HEK293 (cell line): ENCODE measurements at regions not wholly inside any gene's neighbourhood (a gene's known extent, or its start where the extent isn't known, plus 50 kb on each side); places are given as distances from the start of the nearest gene placed in this dataset.

Experiments used
- ZNF23 ChIP-seq: fragments of 450-650 bp; formaldehyde crosslinking; IDR thresholded peaks from 2 replicates; pipeline ENCODE4 v1.5.1; 2016; ENCODE audit warnings: missing biosample characterization, missing genetic modification characterization, borderline replicate concordance
- ZNF426 ChIP-seq: fragments of 450-650 bp; formaldehyde crosslinking; IDR thresholded peaks from 2 replicates; pipeline ENCODE4 v1.5.1; 2017; ENCODE audit warnings: missing biosample characterization, missing genetic modification characterization, mild to moderate bottlenecking, inconsistent platforms, moderate library complexity
- ZNF629 ChIP-seq: fragments of 450-650 bp; formaldehyde crosslinking; IDR thresholded peaks from 2 replicates; pipeline ENCODE4 v1.5.1; 2017; ENCODE audit warnings: missing biosample characterization, missing genetic modification characterization
- TF ChIP-seq, protein P1 (sequence below): fragments of 450-650 bp; formaldehyde crosslinking; IDR thresholded peaks from 2 replicates; pipeline ENCODE4 v1.5.1; 2016; ENCODE audit warnings: missing biosample characterization, missing genetic modification characterization
- TF ChIP-seq, protein P2 (sequence below): fragments of 450-650 bp; formaldehyde crosslinking; IDR thresholded peaks from 2 replicates; pipeline ENCODE4 v1.5.1; 2016; ENCODE audit warnings: missing biosample characterization, missing genetic modification characterization, low read depth

DNA sequence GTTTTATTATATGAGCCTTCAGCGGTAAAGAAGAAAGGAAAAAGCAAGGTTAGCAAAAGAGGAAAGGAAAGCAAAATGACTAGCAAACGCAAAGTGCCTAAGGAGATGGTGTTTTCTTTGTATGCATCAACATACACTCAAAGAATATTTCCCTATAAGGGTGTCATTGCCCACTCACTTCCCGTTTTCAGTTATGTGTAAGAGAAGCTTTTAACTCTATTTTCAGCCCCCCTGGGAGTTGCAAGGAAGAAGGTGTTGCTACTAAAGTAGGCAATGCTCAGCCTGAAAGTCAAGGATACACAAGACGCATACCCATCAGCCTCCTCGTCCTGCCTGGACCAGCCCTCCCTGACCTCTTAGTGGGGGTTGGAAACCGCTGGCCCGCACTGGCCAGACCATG, 267.7 kb upstream of the ZFHX3 start:
- TF ChIP-seq ZNF426 = no peak
- no peak for TF ChIP-seq ZNF629 (tag by site-specific recombination)
- TF ChIP-seq, protein P1, sequence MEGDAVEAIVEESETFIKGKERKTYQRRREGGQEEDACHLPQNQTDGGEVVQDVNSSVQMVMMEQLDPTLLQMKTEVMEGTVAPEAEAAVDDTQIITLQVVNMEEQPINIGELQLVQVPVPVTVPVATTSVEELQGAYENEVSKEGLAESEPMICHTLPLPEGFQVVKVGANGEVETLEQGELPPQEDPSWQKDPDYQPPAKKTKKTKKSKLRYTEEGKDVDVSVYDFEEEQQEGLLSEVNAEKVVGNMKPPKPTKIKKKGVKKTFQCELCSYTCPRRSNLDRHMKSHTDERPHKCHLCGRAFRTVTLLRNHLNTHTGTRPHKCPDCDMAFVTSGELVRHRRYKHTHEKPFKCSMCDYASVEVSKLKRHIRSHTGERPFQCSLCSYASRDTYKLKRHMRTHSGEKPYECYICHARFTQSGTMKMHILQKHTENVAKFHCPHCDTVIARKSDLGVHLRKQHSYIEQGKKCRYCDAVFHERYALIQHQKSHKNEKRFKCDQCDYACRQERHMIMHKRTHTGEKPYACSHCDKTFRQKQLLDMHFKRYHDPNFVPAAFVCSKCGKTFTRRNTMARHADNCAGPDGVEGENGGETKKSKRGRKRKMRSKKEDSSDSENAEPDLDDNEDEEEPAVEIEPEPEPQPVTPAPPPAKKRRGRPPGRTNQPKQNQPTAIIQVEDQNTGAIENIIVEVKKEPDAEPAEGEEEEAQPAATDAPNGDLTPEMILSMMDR (tag by site-specific recombination) = no peak
- TF ChIP-seq, protein P2, sequence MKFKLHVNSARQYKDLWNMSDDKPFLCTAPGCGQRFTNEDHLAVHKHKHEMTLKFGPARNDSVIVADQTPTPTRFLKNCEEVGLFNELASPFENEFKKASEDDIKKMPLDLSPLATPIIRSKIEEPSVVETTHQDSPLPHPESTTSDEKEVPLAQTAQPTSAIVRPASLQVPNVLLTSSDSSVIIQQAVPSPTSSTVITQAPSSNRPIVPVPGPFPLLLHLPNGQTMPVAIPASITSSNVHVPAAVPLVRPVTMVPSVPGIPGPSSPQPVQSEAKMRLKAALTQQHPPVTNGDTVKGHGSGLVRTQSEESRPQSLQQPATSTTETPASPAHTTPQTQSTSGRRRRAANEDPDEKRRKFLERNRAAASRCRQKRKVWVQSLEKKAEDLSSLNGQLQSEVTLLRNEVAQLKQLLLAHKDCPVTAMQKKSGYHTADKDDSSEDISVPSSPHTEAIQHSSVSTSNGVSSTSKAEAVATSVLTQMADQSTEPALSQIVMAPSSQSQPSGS (tag by site-specific recombination) = no peak
- TF ChIP-seq ZNF23 (tag by site-specific recombination) = no peak
